Calu3 (cell line): ENCODE measurements at regions not wholly inside any gene's neighbourhood (a gene's known extent, or its start where the extent isn't known, plus 50 kb on each side); places are given as distances from the start of the nearest gene placed in this dataset.

Source experiments
- BruUV-seq: library from RNA; stranded (reverse); fragments of 400-500 nt; replicated peaks from 2 replicates; lab custom pipeline; 2021; lab: Mats Ljungman, UMichigan
- CTCF ChIA-PET: fragments of 300-600 bp; sonication (Branson Sonifier 250); formaldehyde crosslinking; loops from one replicate; lab custom pipeline; 2022; ENCODE audit warnings: antibody characterized with exemption; lab: Charles Lee
- DNase-seq: peaks from one replicate; pipeline ENCODE4 v3.0.0; 2022
- H3K27ac Mint-ChIP-seq: one replicate; pipeline ENCODE4 v1.8.0; 2022; ENCODE audit warnings: mixed read lengths; ENCODE audit not compliant: unreplicated experiment
- H3K27me3 Mint-ChIP-seq: one replicate; pipeline ENCODE4 v1.8.0; 2022; ENCODE audit warnings: mixed read lengths; ENCODE audit not compliant: unreplicated experiment
- H3K36me3 Mint-ChIP-seq: one replicate; pipeline ENCODE4 v1.8.0; 2022; ENCODE audit warnings: mild to moderate bottlenecking, moderate library complexity, mixed read lengths; ENCODE audit not compliant: insufficient read depth, unreplicated experiment
- H3K4me1 Mint-ChIP-seq: one replicate; pipeline ENCODE4 v1.8.0; 2022; ENCODE audit warnings: mild to moderate bottlenecking, low read depth, mixed read lengths; ENCODE audit not compliant: unreplicated experiment
- H3K4me3 Mint-ChIP-seq: one replicate; pipeline ENCODE4 v1.8.0; 2022; ENCODE audit warnings: mild to moderate bottlenecking, low read depth, moderate library complexity, mixed read lengths; ENCODE audit not compliant: unreplicated experiment
- H3K9me3 Mint-ChIP-seq: one replicate; pipeline ENCODE4 v1.8.0; 2022; ENCODE audit warnings: low read depth, mixed read lengths; ENCODE audit not compliant: unreplicated experiment
- intact Hi-C: fragments of 100-400 bp; cut with micrococcal nuclease; formaldehyde crosslinking; loops from one replicate; pipeline ENCODE4 v1.10.0; 2022; ENCODE audit not compliant: unreplicated experiment
- TF ChIP-seq, protein P1 (sequence below): fragments of 200-600 bp; IDR thresholded peaks from one replicate; pipeline ENCODE4 v1.8.0; 2022; ENCODE audit warnings: antibody characterized with exemption; ENCODE audit not compliant: unreplicated experiment

DNA sequence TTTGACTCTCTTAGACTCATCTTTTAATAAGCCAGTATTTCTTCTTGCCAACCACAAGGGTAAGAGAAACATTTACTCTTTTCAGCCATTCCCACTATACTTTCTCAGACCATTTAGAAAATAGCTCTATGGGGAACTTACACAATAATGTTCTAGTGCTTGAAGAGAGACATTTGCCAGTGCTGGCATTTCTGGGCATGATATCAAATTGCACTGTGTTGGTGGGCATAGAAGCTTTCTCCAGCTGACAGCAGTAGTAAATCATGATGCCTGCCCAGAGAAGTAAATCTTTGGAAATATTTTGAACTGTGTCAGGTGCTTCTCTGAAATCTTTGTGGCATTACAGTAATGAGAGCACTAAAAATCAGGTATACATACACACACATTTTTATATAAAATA is 346.6 kb downstream of the CBLN2 start:
- H3K9me3 Mint-ChIP-seq = peaks cover 7% of the 10 kb centered on the region
- intact Hi-C loops = no loop called here
- TF ChIP-seq, protein P1, sequence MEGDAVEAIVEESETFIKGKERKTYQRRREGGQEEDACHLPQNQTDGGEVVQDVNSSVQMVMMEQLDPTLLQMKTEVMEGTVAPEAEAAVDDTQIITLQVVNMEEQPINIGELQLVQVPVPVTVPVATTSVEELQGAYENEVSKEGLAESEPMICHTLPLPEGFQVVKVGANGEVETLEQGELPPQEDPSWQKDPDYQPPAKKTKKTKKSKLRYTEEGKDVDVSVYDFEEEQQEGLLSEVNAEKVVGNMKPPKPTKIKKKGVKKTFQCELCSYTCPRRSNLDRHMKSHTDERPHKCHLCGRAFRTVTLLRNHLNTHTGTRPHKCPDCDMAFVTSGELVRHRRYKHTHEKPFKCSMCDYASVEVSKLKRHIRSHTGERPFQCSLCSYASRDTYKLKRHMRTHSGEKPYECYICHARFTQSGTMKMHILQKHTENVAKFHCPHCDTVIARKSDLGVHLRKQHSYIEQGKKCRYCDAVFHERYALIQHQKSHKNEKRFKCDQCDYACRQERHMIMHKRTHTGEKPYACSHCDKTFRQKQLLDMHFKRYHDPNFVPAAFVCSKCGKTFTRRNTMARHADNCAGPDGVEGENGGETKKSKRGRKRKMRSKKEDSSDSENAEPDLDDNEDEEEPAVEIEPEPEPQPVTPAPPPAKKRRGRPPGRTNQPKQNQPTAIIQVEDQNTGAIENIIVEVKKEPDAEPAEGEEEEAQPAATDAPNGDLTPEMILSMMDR = no peak
- CTCF ChIA-PET = no interaction called here
- no peak for DNase-seq
- H3K36me3 Mint-ChIP-seq = no peaks in the 10 kb centered on the region
- no peak overlapping the region for H3K4me3 Mint-ChIP-seq
- peaks cover 8% of the 10 kb centered on the region for H3K4me1 Mint-ChIP-seq
- BruUV-seq = no TSS peak
- no peak overlapping the region for H3K27ac Mint-ChIP-seq
- H3K27me3 Mint-ChIP-seq = no peaks in the 10 kb centered on the region

DNA sequence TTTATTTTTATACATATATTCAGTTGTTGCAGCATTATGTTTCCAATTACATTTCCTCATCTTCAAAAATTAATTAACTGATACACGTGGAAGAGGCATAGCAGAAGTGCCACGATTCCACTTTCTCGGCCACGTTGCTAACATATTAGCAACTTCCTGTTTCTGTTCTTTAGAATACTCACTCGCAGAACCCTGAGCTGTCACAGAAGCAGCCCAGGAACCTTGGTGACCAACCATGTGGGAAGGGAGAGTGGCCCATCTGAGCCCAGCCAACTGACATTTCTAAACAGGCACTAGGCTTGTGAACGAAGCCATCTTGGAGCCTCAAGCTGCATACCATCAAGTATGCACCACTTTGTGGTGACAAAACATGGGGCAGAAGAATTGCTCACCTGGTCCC is 350.1 kb downstream of the CBLN2 start:
- no peak for DNase-seq
- CTCF ChIA-PET = no interaction called here
- Mint-ChIP-seq H3K9me3 (peaks cover 2% of the 10 kb centered on the region), H3K27ac (no peak overlapping the region), H3K4me3 (no peak overlapping the region), H3K27me3 (no peaks in the 10 kb centered on the region), H3K4me1 (no peaks in the 10 kb centered on the region), H3K36me3 (no peaks in the 10 kb centered on the region)
- TF ChIP-seq, protein P1 = no peak
- intact Hi-C loops = no loop called here
- BruUV-seq = no TSS peak

DNA sequence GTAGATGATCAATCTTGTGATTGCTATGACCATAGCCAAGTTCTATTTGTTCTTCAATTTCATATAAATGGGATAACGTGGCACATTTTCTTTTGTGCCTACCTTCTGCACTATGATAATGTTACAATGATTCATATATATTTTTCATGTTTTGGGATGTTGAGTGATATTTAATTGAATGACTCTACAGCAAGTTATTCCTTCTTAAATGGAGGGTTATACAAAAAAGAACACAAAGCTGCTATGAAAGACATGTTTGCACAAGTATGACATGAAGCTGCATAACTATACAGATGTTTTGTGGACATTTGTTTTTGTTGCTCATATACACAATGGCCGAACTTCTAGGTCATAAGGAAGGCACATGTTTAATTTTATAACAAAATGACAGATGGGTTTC is 356.2 kb downstream of the CBLN2 start:
- no peaks in the 10 kb centered on the region for H3K36me3 Mint-ChIP-seq
- no peaks in the 10 kb centered on the region for H3K4me1 Mint-ChIP-seq
- no TSS peak for BruUV-seq
- no peak overlapping the region for H3K4me3 Mint-ChIP-seq
- intact Hi-C loops = no loop called here
- no peak for DNase-seq
- H3K27me3 Mint-ChIP-seq = no peaks in the 10 kb centered on the region
- peaks cover 10% of the 10 kb centered on the region for H3K9me3 Mint-ChIP-seq
- no peak overlapping the region for H3K27ac Mint-ChIP-seq
- CTCF ChIA-PET = no interaction called here
- TF ChIP-seq, protein P1 = no peak

DNA sequence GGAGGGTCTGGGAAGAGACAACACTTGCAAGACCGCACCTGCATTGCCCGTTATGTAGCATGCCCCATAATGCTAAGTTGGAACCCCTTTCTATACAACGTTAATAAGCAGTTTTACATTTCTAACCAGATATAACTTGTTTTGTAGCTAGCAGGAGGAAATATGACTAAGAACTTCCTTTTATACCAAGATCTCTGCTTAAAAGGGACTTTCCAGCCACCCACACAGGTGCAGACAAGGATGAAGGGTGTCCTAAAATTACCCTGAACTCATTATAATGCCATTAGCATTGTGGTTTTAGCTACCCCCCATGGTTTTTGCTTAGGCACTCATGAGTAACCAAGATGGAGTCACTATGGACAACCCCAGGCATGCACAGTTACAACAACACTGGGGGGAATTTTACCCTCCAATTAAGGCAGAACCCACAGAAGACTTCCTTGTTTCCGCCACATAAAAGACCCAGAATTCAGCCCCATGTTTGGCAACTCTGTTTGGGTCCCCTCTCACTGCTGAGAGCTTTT is 362.8 kb downstream of the CBLN2 start:
- CTCF ChIA-PET = no interaction called here

More for the DNA sequence above, 362.8 kb downstream of the CBLN2 start:
- no peak for DNase-seq
- no peaks in the 10 kb centered on the region for H3K36me3 Mint-ChIP-seq
- no TSS peak for BruUV-seq
- H3K9me3 Mint-ChIP-seq = peaks cover 9% of the 10 kb centered on the region
- H3K27me3 Mint-ChIP-seq = no peaks in the 10 kb centered on the region
- TF ChIP-seq, protein P1 = no peak
- intact Hi-C loops = no loop called here
- H3K4me1 Mint-ChIP-seq = no peaks in the 10 kb centered on the region
- no peak overlapping the region for H3K4me3 Mint-ChIP-seq
- no peak overlapping the region for H3K27ac Mint-ChIP-seq
